ENCODE measurements at regions not wholly inside any gene's neighbourhood (a gene's known extent, or its start where the extent isn't known, plus 50 kb on each side); places are given as distances from the start of the nearest gene placed in this dataset.
"Not testable (repeated sequence)": the region's sequence is repeated elsewhere in the genome, so short reads cannot be mapped to it uniquely, and the experiment has no call there.

DNA sequence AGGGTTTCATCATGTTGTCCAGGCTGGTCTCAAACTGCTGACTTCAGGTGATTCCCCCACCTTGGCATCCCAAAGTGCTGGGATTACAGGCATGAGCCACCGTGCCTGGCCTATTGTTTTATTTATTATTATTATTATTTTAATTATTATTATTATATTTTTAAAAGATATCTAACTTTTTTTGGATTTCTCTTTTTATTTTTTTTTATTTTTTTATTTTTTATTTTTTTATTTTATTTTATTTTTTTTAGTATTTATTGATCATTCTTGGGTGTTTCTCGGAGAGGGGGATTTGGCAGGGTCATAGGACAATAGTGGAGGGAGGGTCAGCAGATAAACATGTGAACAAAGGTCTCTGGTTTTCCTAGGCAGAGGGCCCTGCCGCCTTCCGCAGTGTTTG lies 64.2 kb upstream of the TEX264 start:
- peaks cover 28% of the 10 kb centered on the region; the same call in 2 of the 3 replicates for H3K9me3 Mint-ChIP-seq
- ATAC-seq; H3K27ac Mint-ChIP-seq; H3K4me3 ChIP-seq; H3K4me2 ChIP-seq; H3K27ac ChIP-seq (ENCODE audit: low read depth); H3K27me3 Mint-ChIP-seq (ENCODE audit: insufficient read depth, low read depth, poor library complexity); H4K20me1 ChIP-seq (replicated peaks; ENCODE audit: insufficient read depth); H3K27me3 ChIP-seq (ENCODE audit: insufficient read depth); H3K4me1 Mint-ChIP-seq; H3K4me3 Mint-ChIP-seq; H3K4me1 ChIP-seq (ENCODE audit: insufficient read depth); H3K36me3 ChIP-seq (ENCODE audit: insufficient read depth); H3K9me2 ChIP-seq (ENCODE audit: insufficient read depth); H2AFZ ChIP-seq; H3F3A ChIP-seq (replicated peaks; ENCODE audit: low read depth); DNase-seq (ENCODE audit: low spot score): not testable (repeated sequence)
- H3K79me2 ChIP-seq (replicated peaks; ENCODE audit: insufficient read depth) = peaks cover 22% of the 10 kb centered on the region
- peaks cover 33% of the 10 kb centered on the region for H3K36me3 Mint-ChIP-seq (ENCODE audit: low read depth)

DNA sequence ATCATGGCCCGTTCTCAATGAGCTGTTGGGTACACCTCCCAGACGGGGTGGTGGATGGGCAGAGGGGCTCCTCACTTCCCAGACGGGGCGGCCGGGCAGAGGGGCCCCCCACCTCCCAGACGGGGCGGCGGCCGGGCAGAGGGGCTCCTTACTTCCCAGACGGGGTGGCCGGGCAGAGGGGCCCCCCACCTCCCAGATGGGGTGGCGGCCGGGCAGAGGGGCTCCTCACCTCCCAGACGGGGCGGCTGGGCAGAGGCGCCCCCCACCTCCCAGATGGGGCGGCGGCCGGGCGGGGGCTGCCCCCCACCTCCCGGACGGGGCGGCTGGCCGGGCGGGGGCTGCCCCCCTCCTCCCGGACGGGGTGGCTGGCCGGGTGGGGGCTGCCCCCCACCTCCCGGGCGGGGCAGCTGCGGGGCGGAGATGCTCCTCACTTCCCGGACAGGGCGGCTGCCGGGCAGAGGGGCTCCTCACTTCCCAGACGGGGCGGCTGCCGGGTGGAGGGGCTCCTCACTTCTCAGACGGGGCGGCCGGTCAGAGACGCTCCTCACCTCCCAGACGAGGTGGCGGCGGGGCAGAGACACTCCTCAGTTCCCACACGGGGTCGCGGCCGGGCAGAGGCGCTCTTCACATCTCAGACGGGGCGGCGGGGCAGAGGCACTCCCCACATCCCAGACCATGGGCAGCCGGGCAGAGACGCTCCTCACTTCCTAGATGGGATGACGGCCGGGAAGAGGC lies 63.3 kb upstream of the TEX264 start:
- H3F3A ChIP-seq (replicated peaks; ENCODE audit: low read depth); H3K27ac Mint-ChIP-seq; H3K4me1 Mint-ChIP-seq; H3K27me3 ChIP-seq (ENCODE audit: insufficient read depth); ATAC-seq; H3K4me2 ChIP-seq; H3K27ac ChIP-seq (ENCODE audit: low read depth); DNase-seq (ENCODE audit: low spot score); H2AFZ ChIP-seq; H3K4me3 Mint-ChIP-seq; H3K9me2 ChIP-seq (ENCODE audit: insufficient read depth); H3K27me3 Mint-ChIP-seq (ENCODE audit: insufficient read depth, low read depth, poor library complexity); H3K4me1 ChIP-seq (ENCODE audit: insufficient read depth); H3K4me3 ChIP-seq; H3K36me3 ChIP-seq (ENCODE audit: insufficient read depth); H4K20me1 ChIP-seq (replicated peaks; ENCODE audit: insufficient read depth): not testable (repeated sequence)
- H3K9me3 Mint-ChIP-seq = peaks cover 28% of the 10 kb centered on the region; the same call in 2 of the 3 replicates
- peaks cover 30% of the 10 kb centered on the region for H3K79me2 ChIP-seq (replicated peaks; ENCODE audit: insufficient read depth)
- peaks cover 33% of the 10 kb centered on the region for H3K36me3 Mint-ChIP-seq (ENCODE audit: low read depth)

DNA sequence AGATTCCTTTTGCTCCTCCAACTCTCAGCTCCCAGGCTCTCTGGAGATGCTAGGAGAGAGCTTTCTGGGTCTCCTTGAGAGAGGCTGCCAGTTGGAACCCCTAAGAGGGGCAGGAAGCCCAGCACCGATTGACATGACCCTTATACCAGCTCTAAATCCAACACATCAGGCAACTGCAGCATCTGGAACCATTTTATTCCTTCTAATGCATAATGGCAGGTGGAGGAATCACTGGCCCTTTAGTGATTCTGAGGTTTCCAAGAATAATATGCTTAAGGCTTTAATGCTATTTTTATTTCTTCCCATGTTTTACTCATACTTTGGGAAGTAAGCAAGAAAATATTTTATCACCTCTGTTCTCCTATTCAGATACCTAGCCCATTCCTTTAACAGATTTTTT lies 60.3 kb upstream of the TEX264 start:
- Mint-ChIP-seq H3K9me3 (peaks cover 28% of the 10 kb centered on the region; the same call in 2 of the 3 replicates), H3K27me3 (ENCODE audit: insufficient read depth, low read depth, poor library complexity) (peaks cover 4% of the 10 kb centered on the region), H3K4me3 (no peak overlapping the region), H3K36me3 (ENCODE audit: low read depth) (peaks cover 31% of the 10 kb centered on the region), H3K27ac (no peak overlapping the region), H3K4me1 (no peaks in the 10 kb centered on the region)
- Histone ChIP-seq H4K20me1 (replicated peaks; ENCODE audit: insufficient read depth) (no peaks in the 10 kb centered on the region), H3K4me2 (no peak overlapping the region), H3K9me2 (ENCODE audit: insufficient read depth) (no peaks in the 10 kb centered on the region), H3K36me3 (ENCODE audit: insufficient read depth) (no peaks in the 10 kb centered on the region), H3K27me3 (ENCODE audit: insufficient read depth) (no peaks in the 10 kb centered on the region), H3K4me3 (no peak overlapping the region), H2AFZ (no peak overlapping the region), H3K27ac (ENCODE audit: low read depth) (no peak overlapping the region), H3F3A (replicated peaks; ENCODE audit: low read depth) (no peaks in the 10 kb centered on the region), H3K79me2 (replicated peaks; ENCODE audit: insufficient read depth) (peaks cover 37% of the 10 kb centered on the region), H3K4me1 (ENCODE audit: insufficient read depth) (no peaks in the 10 kb centered on the region)
- DNase-seq (ENCODE audit: low spot score) (no peak), ATAC-seq (no peak)
- TF ChIP-seq, protein P1, sequence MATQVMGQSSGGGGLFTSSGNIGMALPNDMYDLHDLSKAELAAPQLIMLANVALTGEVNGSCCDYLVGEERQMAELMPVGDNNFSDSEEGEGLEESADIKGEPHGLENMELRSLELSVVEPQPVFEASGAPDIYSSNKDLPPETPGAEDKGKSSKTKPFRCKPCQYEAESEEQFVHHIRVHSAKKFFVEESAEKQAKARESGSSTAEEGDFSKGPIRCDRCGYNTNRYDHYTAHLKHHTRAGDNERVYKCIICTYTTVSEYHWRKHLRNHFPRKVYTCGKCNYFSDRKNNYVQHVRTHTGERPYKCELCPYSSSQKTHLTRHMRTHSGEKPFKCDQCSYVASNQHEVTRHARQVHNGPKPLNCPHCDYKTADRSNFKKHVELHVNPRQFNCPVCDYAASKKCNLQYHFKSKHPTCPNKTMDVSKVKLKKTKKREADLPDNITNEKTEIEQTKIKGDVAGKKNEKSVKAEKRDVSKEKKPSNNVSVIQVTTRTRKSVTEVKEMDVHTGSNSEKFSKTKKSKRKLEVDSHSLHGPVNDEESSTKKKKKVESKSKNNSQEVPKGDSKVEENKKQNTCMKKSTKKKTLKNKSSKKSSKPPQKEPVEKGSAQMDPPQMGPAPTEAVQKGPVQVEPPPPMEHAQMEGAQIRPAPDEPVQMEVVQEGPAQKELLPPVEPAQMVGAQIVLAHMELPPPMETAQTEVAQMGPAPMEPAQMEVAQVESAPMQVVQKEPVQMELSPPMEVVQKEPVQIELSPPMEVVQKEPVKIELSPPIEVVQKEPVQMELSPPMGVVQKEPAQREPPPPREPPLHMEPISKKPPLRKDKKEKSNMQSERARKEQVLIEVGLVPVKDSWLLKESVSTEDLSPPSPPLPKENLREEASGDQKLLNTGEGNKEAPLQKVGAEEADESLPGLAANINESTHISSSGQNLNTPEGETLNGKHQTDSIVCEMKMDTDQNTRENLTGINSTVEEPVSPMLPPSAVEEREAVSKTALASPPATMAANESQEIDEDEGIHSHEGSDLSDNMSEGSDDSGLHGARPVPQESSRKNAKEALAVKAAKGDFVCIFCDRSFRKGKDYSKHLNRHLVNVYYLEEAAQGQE (IDR thresholded peaks at IDR 0.05; ENCODE audit: unreplicated experiment) = no peak
- no peak for TF ChIP-seq CREB1 (CRISPR knock-in tag; IDR thresholded peaks at IDR 0.05; ENCODE audit: low read depth)
- no peak for TF ChIP-seq ZNF114 (CRISPR knock-in tag; IDR thresholded peaks at IDR 0.05)
- TF ChIP-seq, protein P2, sequence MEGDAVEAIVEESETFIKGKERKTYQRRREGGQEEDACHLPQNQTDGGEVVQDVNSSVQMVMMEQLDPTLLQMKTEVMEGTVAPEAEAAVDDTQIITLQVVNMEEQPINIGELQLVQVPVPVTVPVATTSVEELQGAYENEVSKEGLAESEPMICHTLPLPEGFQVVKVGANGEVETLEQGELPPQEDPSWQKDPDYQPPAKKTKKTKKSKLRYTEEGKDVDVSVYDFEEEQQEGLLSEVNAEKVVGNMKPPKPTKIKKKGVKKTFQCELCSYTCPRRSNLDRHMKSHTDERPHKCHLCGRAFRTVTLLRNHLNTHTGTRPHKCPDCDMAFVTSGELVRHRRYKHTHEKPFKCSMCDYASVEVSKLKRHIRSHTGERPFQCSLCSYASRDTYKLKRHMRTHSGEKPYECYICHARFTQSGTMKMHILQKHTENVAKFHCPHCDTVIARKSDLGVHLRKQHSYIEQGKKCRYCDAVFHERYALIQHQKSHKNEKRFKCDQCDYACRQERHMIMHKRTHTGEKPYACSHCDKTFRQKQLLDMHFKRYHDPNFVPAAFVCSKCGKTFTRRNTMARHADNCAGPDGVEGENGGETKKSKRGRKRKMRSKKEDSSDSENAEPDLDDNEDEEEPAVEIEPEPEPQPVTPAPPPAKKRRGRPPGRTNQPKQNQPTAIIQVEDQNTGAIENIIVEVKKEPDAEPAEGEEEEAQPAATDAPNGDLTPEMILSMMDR (conservative IDR thresholded peaks at IDR 0.05; ENCODE audit: low read depth in 2 of 2) = no peak
- no peak for TF ChIP-seq JUNB (IDR thresholded peaks at IDR 0.05; ENCODE audit: unreplicated experiment)
- TF ChIP-seq NANOG (IDR thresholded peaks at IDR 0.05; ENCODE audit: borderline replicate concordance) = no peak
- TF ChIP-seq STAT1 (IDR thresholded peaks at IDR 0.05; ENCODE audit: unreplicated experiment) = no peak
- TF ChIP-seq POLR2AphosphoS5 (IDR thresholded peaks at IDR 0.05; ENCODE audit: low read depth) = no peak
- TF ChIP-seq, protein P3, sequence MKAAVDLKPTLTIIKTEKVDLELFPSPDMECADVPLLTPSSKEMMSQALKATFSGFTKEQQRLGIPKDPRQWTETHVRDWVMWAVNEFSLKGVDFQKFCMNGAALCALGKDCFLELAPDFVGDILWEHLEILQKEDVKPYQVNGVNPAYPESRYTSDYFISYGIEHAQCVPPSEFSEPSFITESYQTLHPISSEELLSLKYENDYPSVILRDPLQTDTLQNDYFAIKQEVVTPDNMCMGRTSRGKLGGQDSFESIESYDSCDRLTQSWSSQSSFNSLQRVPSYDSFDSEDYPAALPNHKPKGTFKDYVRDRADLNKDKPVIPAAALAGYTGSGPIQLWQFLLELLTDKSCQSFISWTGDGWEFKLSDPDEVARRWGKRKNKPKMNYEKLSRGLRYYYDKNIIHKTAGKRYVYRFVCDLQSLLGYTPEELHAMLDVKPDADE (IDR thresholded peaks at IDR 0.05) = no peak
- TF ChIP-seq ZNF331 (CRISPR knock-in tag; IDR thresholded peaks at IDR 0.05; ENCODE audit: low read depth) = no peak
- no peak for TF ChIP-seq EZH2 (IDR thresholded peaks at IDR 0.05; ENCODE audit: low read depth, unreplicated experiment)
- no peak for TF ChIP-seq EZH2phosphoT487 (IDR thresholded peaks at IDR 0.05; ENCODE audit: unreplicated experiment)

All from GM23338 (cell line).